ENCODE measurements at regions not wholly inside any gene's neighbourhood (a gene's known extent, or its start where the extent isn't known, plus 50 kb on each side); places are given as distances from the start of the nearest gene placed in this dataset.
"Not testable (repeated sequence)": the region's sequence is repeated elsewhere in the genome, so short reads cannot be mapped to it uniquely, and the experiment has no call there.

- no peak for DNase-seq
These were observed 239.3 kb upstream of the GBE1 start for GRCh38 chr3:82000773-82001172.

- DNase-seq: no peak
These were observed 238.9 kb upstream of the GBE1 start for GRCh38 chr3:82000350-82000749.

GRCh38 chr3:81998907-81999306 lies 237.5 kb upstream of the GBE1 start:
- DNase-seq: no peak

GRCh38 chr3:81998139-81998755 lies 236.8 kb upstream of the GBE1 start:
- no peak for DNase-seq

- no peak for DNase-seq
These were observed 235.9 kb upstream of the GBE1 start for GRCh38 chr3:81997390-81997789.

- no peak for DNase-seq
These were observed 233.9 kb upstream of the GBE1 start for GRCh38 chr3:81995329-81995728.

GRCh38 chr3:81989758-81990157 lies 228.3 kb upstream of the GBE1 start:
- DNase-seq: no peak

- no peak for DNase-seq
These were observed 227.8 kb upstream of the GBE1 start for GRCh38 chr3:81989274-81989673.

- not testable (repeated sequence) for DNase-seq
These were observed 226.0 kb upstream of the GBE1 start for GRCh38 chr3:81987412-81987811.

GRCh38 chr3:81985996-81986723 lies 224.7 kb upstream of the GBE1 start:
- DNase-seq: no peak

- no peak for DNase-seq
These were observed 221.9 kb upstream of the GBE1 start for GRCh38 chr3:81983382-81983781.

- DNase-seq: peak; percentile 56
These were observed 219.4 kb upstream of the GBE1 start for GRCh38 chr3:81980596-81981494.

- no peak for DNase-seq
These were observed 213.3 kb upstream of the GBE1 start for GRCh38 chr3:81974751-81975150.

GRCh38 chr3:81968658-81969057 lies 207.2 kb upstream of the GBE1 start:
- no peak for DNase-seq

GRCh38 chr3:81967393-81967792 lies 205.9 kb upstream of the GBE1 start:
- no peak for DNase-seq

- DNase-seq: no peak
These were observed 204.3 kb upstream of the GBE1 start for GRCh38 chr3:81965696-81966095.

- DNase-seq: no peak
These were observed 201.0 kb upstream of the GBE1 start for GRCh38 chr3:81962396-81962795.

- DNase-seq: no peak
These were observed 197.7 kb upstream of the GBE1 start for GRCh38 chr3:81958972-81959640.

- DNase-seq: no peak
These were observed 194.4 kb upstream of the GBE1 start for GRCh38 chr3:81955878-81956277.

GRCh38 chr3:81953111-81953510 lies 191.7 kb upstream of the GBE1 start:
- DNase-seq: no peak

GRCh38 chr3:81952141-81952540 lies 190.7 kb upstream of the GBE1 start:
- no peak for DNase-seq

- no peak for DNase-seq
These were observed 190.2 kb upstream of the GBE1 start for GRCh38 chr3:81951636-81952035.

GRCh38 chr3:81951106-81951505 lies 189.7 kb upstream of the GBE1 start:
- no peak for DNase-seq

All from eye (tissue), 1 donor.